ENCODE measurements at regions not wholly inside any gene's neighbourhood (a gene's known extent, or its start where the extent isn't known, plus 50 kb on each side); places are given as distances from the start of the nearest gene placed in this dataset.

GRCh38 chr10:2469802-2470201, 597.5 kb upstream of the PFKP start:
- H3K9me3 Mint-ChIP-seq, result peaks cover 6 to 17% (median 8%) of the 10 kb centered on the region in 8 donors
- H3K4me3 Mint-ChIP-seq, result no peak overlapping the region
- Histone ChIP-seq H3K27me3 (ENCODE audit: insufficient read depth, low read length) (no peaks in the 10 kb centered on the region), H3K4me3 (ENCODE audit: low read length in 2 of 2) (no peak overlapping the region), H3K27ac (ENCODE audit: low read depth, low read length) (no peak overlapping the region), H3K36me3 (ENCODE audit: insufficient read depth, low read length) (no peaks in the 10 kb centered on the region), H3K4me1 (ENCODE audit: insufficient read depth, low read length) (no peaks in the 10 kb centered on the region), H3K9me3 (ENCODE audit: control insufficient read depth in 1 of 2, low read length in 2 of 2) (no peaks in the 10 kb centered on the region)
- ChIA-PET CTCF (ENCODE audit: partially characterized antibody) (no interaction called here), POLR2A (ENCODE audit: partially characterized antibody) (no interaction called here)
- no peak for DNase-seq
- intact Hi-C loops (cut with micrococcal nuclease), result no loop called here
- peaks cover 1 to 2% of the 10 kb centered on the region in 2 donors for H3K27me3 Mint-ChIP-seq
- no peak overlapping the region for H3K27ac Mint-ChIP-seq
- H3K4me1 Mint-ChIP-seq, result no peaks in the 10 kb centered on the region
- H3K36me3 Mint-ChIP-seq, result no peaks in the 10 kb centered on the region

- Mint-ChIP-seq H3K27me3 (peaks cover 0 to 1% of the 10 kb centered on the region in 2 donors), H3K36me3 (no peaks in the 10 kb centered on the region), H3K9me3 (peaks cover 4 to 16% (median 8%) of the 10 kb centered on the region in 8 donors), H3K4me3 (no peak overlapping the region), H3K4me1 (no peaks in the 10 kb centered on the region), H3K27ac (no peak overlapping the region)
- intact Hi-C loops (cut with micrococcal nuclease), result no loop called here
- Histone ChIP-seq H3K4me1 (ENCODE audit: insufficient read depth, low read length) (no peaks in the 10 kb centered on the region), H3K27ac (ENCODE audit: low read depth, low read length) (no peak overlapping the region), H3K9me3 (ENCODE audit: control insufficient read depth in 1 of 2, low read length in 2 of 2) (no peaks in the 10 kb centered on the region), H3K36me3 (ENCODE audit: insufficient read depth, low read length) (no peaks in the 10 kb centered on the region), H3K27me3 (ENCODE audit: insufficient read depth, low read length) (no peaks in the 10 kb centered on the region), H3K4me3 (ENCODE audit: low read length in 2 of 2) (no peak overlapping the region)
- CTCF ChIA-PET (ENCODE audit: partially characterized antibody), result no interaction called here
- DNase-seq, result no peak
- POLR2A ChIA-PET (ENCODE audit: partially characterized antibody), result no interaction called here
These were observed 602.9 kb upstream of the PFKP start for GRCh38 chr10:2464483-2464882.

- Mint-ChIP-seq H3K27me3 (peaks cover 0 to 1% of the 10 kb centered on the region in 2 donors), H3K36me3 (no peaks in the 10 kb centered on the region), H3K4me1 (no peaks in the 10 kb centered on the region), H3K4me3 (no peak overlapping the region), H3K27ac (no peak overlapping the region), H3K9me3 (peaks cover 4 to 16% (median 9%) of the 10 kb centered on the region in 8 donors)
- H3K27ac ChIP-seq (ENCODE audit: low read depth, low read length), result no peak overlapping the region
- no peak for DNase-seq
- no peaks in the 10 kb centered on the region for H3K9me3 ChIP-seq (ENCODE audit: control insufficient read depth in 1 of 2, low read length in 2 of 2)
- intact Hi-C loops (cut with micrococcal nuclease), result no loop called here
- no peaks in the 10 kb centered on the region for H3K27me3 ChIP-seq (ENCODE audit: insufficient read depth, low read length)
- no peaks in the 10 kb centered on the region for H3K36me3 ChIP-seq (ENCODE audit: insufficient read depth, low read length)
- ChIA-PET CTCF (ENCODE audit: partially characterized antibody) (no interaction called here), POLR2A (ENCODE audit: partially characterized antibody) (no interaction called here)
- no peak overlapping the region for H3K4me3 ChIP-seq (ENCODE audit: low read length in 2 of 2)
- H3K4me1 ChIP-seq (ENCODE audit: insufficient read depth, low read length), result no peaks in the 10 kb centered on the region
These were observed 604.0 kb upstream of the PFKP start for GRCh38 chr10:2463316-2463715.

GRCh38 chr10:2462581-2462980, 604.8 kb upstream of the PFKP start:
- Histone ChIP-seq H3K27ac (ENCODE audit: low read depth, low read length) (no peak overlapping the region), H3K36me3 (ENCODE audit: insufficient read depth, low read length) (no peaks in the 10 kb centered on the region), H3K4me1 (ENCODE audit: insufficient read depth, low read length) (no peaks in the 10 kb centered on the region), H3K4me3 (ENCODE audit: low read length in 2 of 2) (no peak overlapping the region), H3K9me3 (ENCODE audit: control insufficient read depth in 1 of 2, low read length in 2 of 2) (no peaks in the 10 kb centered on the region), H3K27me3 (ENCODE audit: insufficient read depth, low read length) (no peaks in the 10 kb centered on the region)
- no peaks in the 10 kb centered on the region for H3K4me1 Mint-ChIP-seq
- H3K27ac Mint-ChIP-seq, result no peak overlapping the region
- intact Hi-C loops (cut with micrococcal nuclease), result no loop called here
- no peak overlapping the region for H3K4me3 Mint-ChIP-seq
- H3K9me3 Mint-ChIP-seq, result peaks cover 4 to 14% (median 8%) of the 10 kb centered on the region in 8 donors
- H3K36me3 Mint-ChIP-seq, result no peaks in the 10 kb centered on the region
- peaks cover 0 to 2% of the 10 kb centered on the region in 2 donors for H3K27me3 Mint-ChIP-seq
- no peak for DNase-seq
- ChIA-PET CTCF (ENCODE audit: partially characterized antibody) (no interaction called here), POLR2A (ENCODE audit: partially characterized antibody) (no interaction called here)

- H3K27ac Mint-ChIP-seq, result no peak overlapping the region
These were observed 606.5 kb upstream of the PFKP start for GRCh38 chr10:2460812-2461211.

GRCh38 chr10:2459713-2460112, 607.6 kb upstream of the PFKP start:
- intact Hi-C loops (cut with micrococcal nuclease), result no loop called here
- Mint-ChIP-seq H3K27ac (no peak overlapping the region), H3K4me3 (no peak overlapping the region), H3K4me1 (no peaks in the 10 kb centered on the region), H3K27me3 (peaks cover 0 to 2% of the 10 kb centered on the region in 2 donors), H3K36me3 (no peaks in the 10 kb centered on the region), H3K9me3 (peaks cover 0 to 8% (median 3%) of the 10 kb centered on the region in 8 donors)
- no peak for DNase-seq
- CTCF ChIA-PET (ENCODE audit: partially characterized antibody), result no interaction called here
- Histone ChIP-seq H3K4me1 (ENCODE audit: insufficient read depth, low read length) (no peaks in the 10 kb centered on the region), H3K9me3 (ENCODE audit: control insufficient read depth in 1 of 2, low read length in 2 of 2) (no peaks in the 10 kb centered on the region), H3K36me3 (ENCODE audit: insufficient read depth, low read length) (no peaks in the 10 kb centered on the region), H3K27ac (ENCODE audit: low read depth, low read length) (no peak overlapping the region), H3K4me3 (ENCODE audit: low read length in 2 of 2) (no peak overlapping the region), H3K27me3 (ENCODE audit: insufficient read depth, low read length) (no peaks in the 10 kb centered on the region)
- POLR2A ChIA-PET (ENCODE audit: partially characterized antibody), result no interaction called here

More at GRCh38 chr10:2460812-2461211, 606.5 kb upstream of the PFKP start:
- POLR2A ChIA-PET (ENCODE audit: partially characterized antibody), result no interaction called here
- Histone ChIP-seq H3K36me3 (ENCODE audit: insufficient read depth, low read length) (no peaks in the 10 kb centered on the region), H3K4me1 (ENCODE audit: insufficient read depth, low read length) (no peaks in the 10 kb centered on the region), H3K27me3 (ENCODE audit: insufficient read depth, low read length) (no peaks in the 10 kb centered on the region), H3K9me3 (ENCODE audit: control insufficient read depth in 1 of 2, low read length in 2 of 2) (no peaks in the 10 kb centered on the region), H3K27ac (ENCODE audit: low read depth, low read length) (no peak overlapping the region), H3K4me3 (ENCODE audit: low read length in 2 of 2) (no peak overlapping the region)
- DNase-seq, result no peak
- Mint-ChIP-seq H3K36me3 (no peaks in the 10 kb centered on the region), H3K27me3 (peaks cover 0 to 3% of the 10 kb centered on the region in 2 donors), H3K4me3 (no peak overlapping the region), H3K4me1 (no peaks in the 10 kb centered on the region), H3K9me3 (peaks cover 3 to 12% (median 6%) of the 10 kb centered on the region in 8 donors)
- intact Hi-C loops (cut with micrococcal nuclease), result no loop called here
- CTCF ChIA-PET (ENCODE audit: partially characterized antibody), result no interaction called here

GRCh38 chr10:2456834-2457233, 610.5 kb upstream of the PFKP start:
- Histone ChIP-seq H3K27ac (ENCODE audit: low read depth, low read length) (no peak overlapping the region), H3K36me3 (ENCODE audit: insufficient read depth, low read length) (no peaks in the 10 kb centered on the region), H3K27me3 (ENCODE audit: insufficient read depth, low read length) (no peaks in the 10 kb centered on the region), H3K4me1 (ENCODE audit: insufficient read depth, low read length) (no peaks in the 10 kb centered on the region), H3K9me3 (ENCODE audit: control insufficient read depth in 1 of 2, low read length in 2 of 2) (no peaks in the 10 kb centered on the region), H3K4me3 (ENCODE audit: low read length in 2 of 2) (no peak overlapping the region)
- DNase-seq, result no peak
- ChIA-PET POLR2A (ENCODE audit: partially characterized antibody) (no interaction called here), CTCF (ENCODE audit: partially characterized antibody) (no interaction called here)
- Mint-ChIP-seq H3K4me3 (no peak overlapping the region), H3K27me3 (peaks cover 0 to 2% of the 10 kb centered on the region in 2 donors), H3K27ac (peak overlapping the region in 1 of 7 donors; percentile 37), H3K9me3 (peaks cover 0 to 9% (median 2%) of the 10 kb centered on the region in 8 donors), H3K4me1 (no peaks in the 10 kb centered on the region), H3K36me3 (no peaks in the 10 kb centered on the region)
- intact Hi-C loops (cut with micrococcal nuclease), result no loop called here

- Histone ChIP-seq H3K27ac (ENCODE audit: low read depth, low read length) (no peak overlapping the region), H3K4me1 (ENCODE audit: insufficient read depth, low read length) (no peaks in the 10 kb centered on the region), H3K36me3 (ENCODE audit: insufficient read depth, low read length) (no peaks in the 10 kb centered on the region), H3K27me3 (ENCODE audit: insufficient read depth, low read length) (no peaks in the 10 kb centered on the region), H3K4me3 (ENCODE audit: low read length in 2 of 2) (no peak overlapping the region), H3K9me3 (ENCODE audit: control insufficient read depth in 1 of 2, low read length in 2 of 2) (no peaks in the 10 kb centered on the region)
- Mint-ChIP-seq H3K27me3 (peaks cover 1 to 3% of the 10 kb centered on the region in 2 donors), H3K9me3 (peaks cover 0 to 8% (median 2%) of the 10 kb centered on the region in 8 donors), H3K27ac (no peak overlapping the region), H3K4me3 (no peak overlapping the region), H3K36me3 (no peaks in the 10 kb centered on the region), H3K4me1 (no peaks in the 10 kb centered on the region)
- CTCF ChIA-PET (ENCODE audit: partially characterized antibody), result no interaction called here
- POLR2A ChIA-PET (ENCODE audit: partially characterized antibody), result no interaction called here
- no peak for DNase-seq
- intact Hi-C loops (cut with micrococcal nuclease), result no loop called here
These were observed 622.0 kb upstream of the PFKP start for GRCh38 chr10:2445370-2445769.
